Breast epithelium (tissue), 4 donors: ENCODE measurements at regions not wholly inside any gene's neighbourhood (a gene's known extent, or its start where the extent isn't known, plus 50 kb on each side); places are given as distances from the start of the nearest gene placed in this dataset.

Source experiments
- DNase-seq, 2 donors: peaks; one replicate each; pipeline ENCODE4 v3.0.0-alpha.2; 2019; ENCODE audit warnings: low spot score in 2 of 2
- H3K27ac ChIP-seq, 2 donors: fragments of 200-600 bp; sonication (generic) in 1 of 2; one replicate each; pipeline ENCODE4 v1.5.1; 2016 to 2019; ENCODE audit warnings: mild to moderate bottlenecking in 1 of 2
- H3K27me3 ChIP-seq, 2 donors: fragments of 200-600 bp; sonication (generic) in 1 of 2; one replicate each; pipeline versions ENCODE4 v1.5.1 to v1.6.0; 2017 to 2019; ENCODE audit warnings: control low read depth in 1 of 2, mild to moderate bottlenecking in 1 of 2
- H3K36me3 ChIP-seq: fragments of 200-600 bp; one replicate; pipeline ENCODE4 v1.5.1; 2019
- H3K4me1 ChIP-seq, 2 donors: fragments of 200-600 bp; sonication (generic); one replicate each; pipeline ENCODE4 v1.5.1; 2016 to 2019; ENCODE audit warnings: control low read depth in 1 of 2
- H3K4me3 ChIP-seq, 3 donors: fragments of 200-600 bp; sonication (generic); 1 replicate in 2 of 3; 2 replicates in 1 of 3; pipeline ENCODE4 v1.5.1; 2016 to 2019; ENCODE audit warnings: mild to moderate bottlenecking in 3 of 3, moderate library complexity in 2 of 3
- H3K9me3 ChIP-seq, 2 donors: fragments of 200-600 bp; sonication (generic) in 1 of 2; one replicate each; pipeline ENCODE4 v1.5.1; 2016 to 2019; ENCODE audit warnings: control low read depth in 1 of 2
- CTCF ChIP-seq, 3 donors: fragments of 450-650 bp; IDR thresholded peaks; one replicate each; pipeline ENCODE4 v1.5.1; 2016 to 2017; ENCODE audit warnings: antibody characterized with exemption in 3 of 3, mild to moderate bottlenecking in 3 of 3, moderate library complexity in 3 of 3
- POLR2A ChIP-seq: fragments of 450-650 bp; IDR thresholded peaks from one replicate; pipeline ENCODE4 v1.6.1; 2016; ENCODE audit warnings: antibody characterized with exemption, mild to moderate bottlenecking, moderate library complexity
- POLR2AphosphoS5 ChIP-seq, 3 donors: sonication (generic); formaldehyde crosslinking; IDR thresholded peaks; one replicate each; pipeline ENCODE4 v1.6.1; 2017; ENCODE audit warnings: antibody characterized with exemption in 3 of 3
- intact Hi-C: fragments of 100-400 bp; cut with DNase I; formaldehyde crosslinking; loops from one replicate; pipeline ENCODE4 v1.15.1; 2023; ENCODE audit warnings: low total_unique reads

- intact Hi-C loops, result no loop called here
- no peaks in the 10 kb centered on the region for H3K4me1 ChIP-seq
These were observed 246.7 kb upstream of the KCNH8 start for GRCh38 chr3:18901571-18901970.

GRCh38 chr3:18900994-18901393, 247.3 kb upstream of the KCNH8 start:
- Histone ChIP-seq H3K27me3 (no peaks in the 10 kb centered on the region), H3K4me3 (no peak overlapping the region), H3K27ac (no peak overlapping the region), H3K9me3 (no peaks in the 10 kb centered on the region), H3K4me1 (no peaks in the 10 kb centered on the region), H3K36me3 (no peaks in the 10 kb centered on the region)
- no peak for TF ChIP-seq POLR2AphosphoS5 (IDR thresholded peaks at IDR 0.05)
- no peak for TF ChIP-seq POLR2A
- TF ChIP-seq CTCF (IDR thresholded peaks at IDR 0.05), result no peak
- DNase-seq, result no peak
- intact Hi-C loops, result no loop called here

More at GRCh38 chr3:18901571-18901970, 246.7 kb upstream of the KCNH8 start:
- no peak overlapping the region for H3K27ac ChIP-seq
- TF ChIP-seq POLR2AphosphoS5 (IDR thresholded peaks at IDR 0.05) (no peak), POLR2A (no peak), CTCF (IDR thresholded peaks at IDR 0.05) (no peak)
- no peaks in the 10 kb centered on the region for H3K36me3 ChIP-seq
- DNase-seq, result no peak
- H3K4me3 ChIP-seq, result no peak overlapping the region
- no peaks in the 10 kb centered on the region for H3K9me3 ChIP-seq
- no peaks in the 10 kb centered on the region for H3K27me3 ChIP-seq

GRCh38 chr3:18898911-18899310, 249.4 kb upstream of the KCNH8 start:
- no peak for TF ChIP-seq POLR2AphosphoS5 (IDR thresholded peaks at IDR 0.05)
- TF ChIP-seq POLR2A, result no peak
- TF ChIP-seq CTCF (IDR thresholded peaks at IDR 0.05), result no peak
- Histone ChIP-seq H3K27ac (no peak overlapping the region), H3K4me3 (no peak overlapping the region), H3K9me3 (no peaks in the 10 kb centered on the region), H3K27me3 (no peaks in the 10 kb centered on the region), H3K36me3 (no peaks in the 10 kb centered on the region), H3K4me1 (no peaks in the 10 kb centered on the region)
- DNase-seq, result no peak
- intact Hi-C loops, result no loop called here

- Histone ChIP-seq H3K27ac (no peak overlapping the region), H3K4me1 (no peaks in the 10 kb centered on the region), H3K4me3 (no peak overlapping the region), H3K9me3 (no peaks in the 10 kb centered on the region), H3K27me3 (no peaks in the 10 kb centered on the region), H3K36me3 (no peaks in the 10 kb centered on the region)
- TF ChIP-seq POLR2A (no peak), CTCF (IDR thresholded peaks at IDR 0.05) (no peak), POLR2AphosphoS5 (IDR thresholded peaks at IDR 0.05) (no peak)
- intact Hi-C loops, result no loop called here
- no peak for DNase-seq
These were observed 255.6 kb upstream of the KCNH8 start for GRCh38 chr3:18892756-18893155.

- no peaks in the 10 kb centered on the region for H3K4me1 ChIP-seq
- intact Hi-C loops, result no loop called here
- H3K36me3 ChIP-seq, result no peaks in the 10 kb centered on the region
- no peak for TF ChIP-seq CTCF (IDR thresholded peaks at IDR 0.05)
- no peak for TF ChIP-seq POLR2AphosphoS5 (IDR thresholded peaks at IDR 0.05)
- TF ChIP-seq POLR2A, result no peak
- no peak overlapping the region for H3K27ac ChIP-seq
- H3K27me3 ChIP-seq, result no peaks in the 10 kb centered on the region
- no peaks in the 10 kb centered on the region for H3K9me3 ChIP-seq
- no peak overlapping the region for H3K4me3 ChIP-seq
- no peak for DNase-seq
These were observed 256.3 kb upstream of the KCNH8 start for GRCh38 chr3:18892047-18892446.
